HCT116 (cell line): ENCODE measurements at regions not wholly inside any gene's neighbourhood (a gene's known extent, or its start where the extent isn't known, plus 50 kb on each side); places are given as distances from the start of the nearest gene placed in this dataset.

ENCODE experiments used
- ATAC-seq: fragments of 200-7000 bp; cut with Tn5 transposase; 2 replicates; pipeline ENCODE4 v1.9.1; 2020; ENCODE audit warnings: mild to moderate bottlenecking, moderate library complexity
- BruUV-seq: library from RNA; stranded (reverse); fragments of 400-500 nt; replicated peaks from 2 replicates; lab custom pipeline; 2021; lab: Mats Ljungman, UMichigan
- CTCF ChIA-PET: fragments of 300-600 bp; sonication (Branson Sonifier 250); formaldehyde crosslinking; loops from one replicate; lab custom pipeline; 2021; ENCODE audit warnings: antibody characterized with exemption; lab: Charles Lee
- POLR2A ChIA-PET: fragments of 300-600, 350-600 bp; sonication (Branson Sonifier 250); formaldehyde crosslinking; loops from one replicate; lab custom pipeline; 2021; ENCODE audit warnings: antibody characterized with exemption; lab: Charles Lee
- RAD21 ChIA-PET, 2 experiments: fragments of 300-600 bp; sonication (Branson Sonifier 250); formaldehyde crosslinking; loops; one replicate each; lab custom pipeline; 2023; ENCODE audit warnings: low total read pairs in 2 of 2; ENCODE audit not compliant: uncharacterized antibody in 2 of 2, unreplicated experiment in 2 of 2, low non-redundant PET in 1 of 2; lab: Charles Lee
- DNase-seq: peaks from one replicate; pipeline ENCODE4 v3.0.0-alpha.2; 2010; ENCODE audit warnings: low read depth, low spot score
- H2AFZ ChIP-seq: fragments of 200-600 bp; shearing (Covaris generic), sonication (generic); 2 replicates; pipeline ENCODE4 v1.6.1; 2017; ENCODE audit warnings: low read depth, mixed run types, mixed read lengths, antibody characterized with exemption, low read length; ENCODE audit not compliant: poor library complexity, severe bottlenecking
- H3K27ac ChIP-seq: 2 replicates; pipeline ENCODE4 v1.5.1; 2012; ENCODE audit warnings: low read depth, low read length
- H3K27me3 ChIP-seq: fragments of 200-600 bp; sonication (generic); 2 replicates; pipeline ENCODE4 v1.6.1; 2016; ENCODE audit warnings: mixed run types, low read length, mixed read lengths; ENCODE audit not compliant: insufficient read depth
- H3K36me3 ChIP-seq, 2 experiments: fragments of 200-500 bp in 1 of 2; fragments of 200-600 bp in 1 of 2; sonication (Bioruptor generic) in 1 of 2; sonication (generic) in 1 of 2; 2 replicates each; pipeline versions ENCODE4 v1.5.1 to v1.6.1; 2014 to 2016; ENCODE audit warnings: low read length in 2 of 2, inconsistent platforms in 1 of 2, mixed read lengths in 1 of 2, mixed run types in 1 of 2; ENCODE audit not compliant: insufficient read depth in 2 of 2, control insufficient read depth in 1 of 2
- H3K4me1 ChIP-seq, 2 experiments: fragments of 200-600 bp in 1 of 2; sonication (generic) in 1 of 2; 2 replicates each; pipeline versions ENCODE4 v1.5.1 to v1.6.1; 2012 to 2017; ENCODE audit warnings: low read length in 2 of 2, inconsistent platforms in 1 of 2, mild to moderate bottlenecking in 1 of 2, mixed read lengths in 1 of 2, mixed run types in 1 of 2, moderate library complexity in 1 of 2; ENCODE audit not compliant: insufficient read depth in 2 of 2, control insufficient read depth in 1 of 2
- H3K4me2 ChIP-seq: fragments of 200-600 bp; sonication (generic); 2 replicates; pipeline ENCODE4 v1.6.1; 2017; ENCODE audit warnings: mixed run types, low read length, mixed read lengths
- H3K4me3 ChIP-seq, 2 experiments: fragments of 200-600 bp in 1 of 2; sonication (generic) in 1 of 2; replicated peaks in 1 of 2; 2 replicates each; pipeline ENCODE4 v1.5.1; 2011 to 2016; ENCODE audit warnings: low read length in 2 of 2, control low read depth in 1 of 2, low read depth in 1 of 2, mild to moderate bottlenecking in 1 of 2, mixed read lengths in 1 of 2, mixed run types in 1 of 2
- H3K79me2 ChIP-seq: fragments of 200-600 bp; sonication (generic); 2 replicates; pipeline ENCODE4 v1.6.1; 2017; ENCODE audit warnings: mild to moderate bottlenecking, mixed run types, low read length, moderate library complexity, mixed read lengths; ENCODE audit not compliant: insufficient read depth
- H3K9ac ChIP-seq: fragments of 200-600 bp; sonication (generic); 2 replicates; pipeline ENCODE4 v1.6.1; 2016; ENCODE audit warnings: low read length, mixed read lengths
- H3K9me2 ChIP-seq: fragments of 200-600 bp; sonication (generic), shearing (Covaris generic); 2 replicates; pipeline ENCODE4 v1.6.1; 2017; ENCODE audit warnings: mixed run types, mild to moderate bottlenecking, moderate library complexity; ENCODE audit not compliant: insufficient read depth
- H3K9me3 ChIP-seq, 2 experiments: fragments of 200-500 bp in 1 of 2; fragments of 200-600 bp in 1 of 2; sonication (Bioruptor generic) in 1 of 2; sonication (generic) in 1 of 2; 2 replicates each; pipeline ENCODE4 v1.6.1; 2014 to 2017; ENCODE audit warnings: low read length in 2 of 2, mixed read lengths in 2 of 2, inconsistent platforms in 1 of 2, low read depth in 1 of 2, mild to moderate bottlenecking in 1 of 2, mixed run types in 1 of 2, moderate library complexity in 1 of 2; ENCODE audit not compliant: control insufficient read depth in 1 of 2, insufficient read depth in 1 of 2
- H4K20me1 ChIP-seq: fragments of 200-600 bp; sonication (generic), shearing (Covaris generic); 2 replicates; pipeline ENCODE4 v1.6.1; 2017; ENCODE audit warnings: mixed run types, mild to moderate bottlenecking, moderate library complexity; ENCODE audit not compliant: insufficient read depth
- CBX3 ChIP-seq: IDR thresholded peaks from 2 replicates; pipeline ENCODE4 v1.6.1; 2012; ENCODE audit warnings: low read depth
- EGR1 ChIP-seq: IDR thresholded peaks from 2 replicates; pipeline ENCODE4 v1.6.1; 2012; ENCODE audit warnings: low read depth
- FOSL1 ChIP-seq: IDR thresholded peaks from 2 replicates; pipeline ENCODE4 v1.6.1; 2012; ENCODE audit warnings: low read depth
- JUND ChIP-seq: IDR thresholded peaks from 2 replicates; pipeline ENCODE4 v1.6.1; 2012
- RAD21 ChIP-seq: IDR thresholded peaks from 2 replicates; pipeline ENCODE4 v1.6.1; 2012; ENCODE audit warnings: low read depth, mild to moderate bottlenecking
- SIN3A ChIP-seq: IDR thresholded peaks from 2 replicates; pipeline ENCODE4 v1.6.1; 2012; ENCODE audit warnings: low read depth
- SP1 ChIP-seq: IDR thresholded peaks from 2 replicates; pipeline ENCODE4 v1.6.1; 2012; ENCODE audit warnings: low read depth
- TCF7L2 ChIP-seq: IDR thresholded peaks from 2 replicates; pipeline ENCODE4 v1.7.0; 2011; ENCODE audit warnings: borderline replicate concordance, inconsistent platforms; ENCODE audit not compliant: insufficient read depth, insufficient read length; ENCODE audit errors: extremely low read depth
- intact Hi-C: fragments of 100-400 bp; cut with micrococcal nuclease; formaldehyde crosslinking; loops from 2 replicates; pipeline ENCODE4 v1.10.0; 2022
- TF ChIP-seq, protein P1 (sequence below): IDR thresholded peaks from 2 replicates; pipeline ENCODE4 v1.6.1; 2012
- TF ChIP-seq, protein P2 (sequence below): IDR thresholded peaks from 2 replicates; pipeline ENCODE4 v1.6.1; 2012
- TF ChIP-seq, protein P3 (sequence below): IDR thresholded peaks from 2 replicates; pipeline ENCODE4 v1.6.1; 2011; ENCODE audit warnings: mild to moderate bottlenecking, low read length, moderate library complexity; ENCODE audit not compliant: insufficient replicate concordance; ENCODE audit errors: extremely low read depth

DNA sequence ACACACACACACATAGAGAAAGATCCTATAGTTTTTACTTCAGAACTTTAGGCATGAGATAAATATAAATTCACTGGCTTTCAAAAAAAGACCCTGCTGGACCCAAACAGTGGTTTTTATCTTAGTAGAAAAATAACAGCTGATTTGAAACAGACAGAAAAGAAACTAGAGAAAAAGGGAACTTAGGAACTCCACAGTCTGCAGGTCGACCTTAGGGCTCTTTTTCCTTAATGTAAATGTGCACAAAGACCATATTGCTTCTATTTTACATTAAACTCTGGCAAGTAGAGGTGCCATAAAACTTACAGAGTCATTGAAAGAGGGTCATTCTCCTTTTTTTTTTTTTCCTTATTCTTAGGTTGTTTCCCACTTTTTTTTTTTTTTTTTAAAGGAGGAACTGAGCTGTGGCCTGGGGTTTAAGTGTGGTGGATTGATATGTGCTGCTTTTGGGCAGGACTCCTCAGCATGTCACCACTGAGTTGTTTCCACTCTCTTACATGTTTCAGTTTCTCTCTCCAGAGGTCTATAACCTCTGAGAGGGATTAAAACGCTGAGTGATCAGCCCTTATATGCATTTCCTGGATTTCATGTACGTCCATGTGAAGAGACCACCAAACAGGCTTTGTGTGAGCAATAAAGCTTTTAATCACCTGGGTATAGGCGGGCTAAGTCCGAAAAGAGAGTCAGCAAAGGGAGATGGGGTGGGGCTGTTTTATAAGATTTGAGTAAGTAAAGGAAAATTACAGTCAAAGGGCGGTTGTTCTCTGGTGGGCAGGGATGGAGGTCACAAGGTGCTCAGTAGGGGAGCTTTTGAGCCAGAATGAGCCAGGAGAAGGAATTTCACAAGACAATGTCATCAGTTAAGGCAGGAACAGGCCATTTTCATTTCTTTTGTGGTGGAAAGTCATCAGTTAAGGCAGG, 70.8 kb upstream of the PACRGL start:
- ChIA-PET RAD21 (no interaction called here), CTCF (no interaction called here)

More for the DNA sequence above, 70.8 kb upstream of the PACRGL start:
- no peak overlapping the region for H3K27ac ChIP-seq
- DNase-seq (no peak), ATAC-seq (no peak)
- intact Hi-C loops = no loop called here
- TF ChIP-seq FOSL1 (no peak), JUND (no peak), SP1 (no peak), TCF7L2 (no peak), EGR1 (no peak), RAD21 (no peak), CBX3 (no peak), SIN3A (no peak)
- TF ChIP-seq, protein P1, sequence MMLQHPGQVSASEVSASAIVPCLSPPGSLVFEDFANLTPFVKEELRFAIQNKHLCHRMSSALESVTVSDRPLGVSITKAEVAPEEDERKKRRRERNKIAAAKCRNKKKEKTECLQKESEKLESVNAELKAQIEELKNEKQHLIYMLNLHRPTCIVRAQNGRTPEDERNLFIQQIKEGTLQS = no peak
- TF ChIP-seq, protein P2, sequence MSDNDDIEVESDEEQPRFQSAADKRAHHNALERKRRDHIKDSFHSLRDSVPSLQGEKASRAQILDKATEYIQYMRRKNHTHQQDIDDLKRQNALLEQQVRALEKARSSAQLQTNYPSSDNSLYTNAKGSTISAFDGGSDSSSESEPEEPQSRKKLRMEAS = no peak
- TF ChIP-seq, protein P3, sequence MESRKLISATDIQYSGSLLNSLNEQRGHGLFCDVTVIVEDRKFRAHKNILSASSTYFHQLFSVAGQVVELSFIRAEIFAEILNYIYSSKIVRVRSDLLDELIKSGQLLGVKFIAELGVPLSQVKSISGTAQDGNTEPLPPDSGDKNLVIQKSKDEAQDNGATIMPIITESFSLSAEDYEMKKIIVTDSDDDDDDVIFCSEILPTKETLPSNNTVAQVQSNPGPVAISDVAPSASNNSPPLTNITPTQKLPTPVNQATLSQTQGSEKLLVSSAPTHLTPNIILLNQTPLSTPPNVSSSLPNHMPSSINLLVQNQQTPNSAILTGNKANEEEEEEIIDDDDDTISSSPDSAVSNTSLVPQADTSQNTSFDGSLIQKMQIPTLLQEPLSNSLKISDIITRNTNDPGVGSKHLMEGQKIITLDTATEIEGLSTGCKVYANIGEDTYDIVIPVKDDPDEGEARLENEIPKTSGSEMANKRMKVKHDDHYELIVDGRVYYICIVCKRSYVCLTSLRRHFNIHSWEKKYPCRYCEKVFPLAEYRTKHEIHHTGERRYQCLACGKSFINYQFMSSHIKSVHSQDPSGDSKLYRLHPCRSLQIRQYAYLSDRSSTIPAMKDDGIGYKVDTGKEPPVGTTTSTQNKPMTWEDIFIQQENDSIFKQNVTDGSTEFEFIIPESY = no peak
- no peak overlapping the region for H3K9ac ChIP-seq
- no peaks in the 10 kb centered on the region for H3K79me2 ChIP-seq
- POLR2A ChIA-PET = no interaction called here
- H3K4me1 ChIP-seq = no peaks in the 10 kb centered on the region
- H4K20me1 ChIP-seq = no peaks in the 10 kb centered on the region
- H3K9me2 ChIP-seq = no peaks in the 10 kb centered on the region
- BruUV-seq = no TSS peak
- H3K27me3 ChIP-seq = peaks cover 3% of the 10 kb centered on the region; the same call in 1 of the 2 replicates
- no peaks in the 10 kb centered on the region for H3K36me3 ChIP-seq
- H3K4me2 ChIP-seq = no peak overlapping the region
- H3K4me3 ChIP-seq = no peak overlapping the region
- H3K9me3 ChIP-seq = no peaks in the 10 kb centered on the region
- no peak overlapping the region for H2AFZ ChIP-seq
